Neural progenitor cell (in vitro differentiated cells): ENCODE measurements at regions not wholly inside any gene's neighbourhood (a gene's known extent, or its start where the extent isn't known, plus 50 kb on each side); places are given as distances from the start of the nearest gene placed in this dataset.

Experiments
- CTCF ChIP-seq: fragments of 200-600 bp; sonication (generic); IDR thresholded peaks from 2 replicates; pipeline ENCODE4 v1.5.1; 2017; ENCODE audit warnings: antibody characterized with exemption, mild to moderate bottlenecking
- EZH2 ChIP-seq: fragments of 200-600 bp; sonication (generic); IDR thresholded peaks from 2 replicates; pipeline ENCODE4 v1.6.1; 2017; ENCODE audit warnings: antibody characterized with exemption, mild to moderate bottlenecking, moderate library complexity
- EZH2phosphoT487 ChIP-seq: fragments of 200-600 bp; sonication (generic); IDR thresholded peaks from 2 replicates; pipeline ENCODE4 v1.6.1; 2017; ENCODE audit warnings: antibody characterized with exemption

DNA sequence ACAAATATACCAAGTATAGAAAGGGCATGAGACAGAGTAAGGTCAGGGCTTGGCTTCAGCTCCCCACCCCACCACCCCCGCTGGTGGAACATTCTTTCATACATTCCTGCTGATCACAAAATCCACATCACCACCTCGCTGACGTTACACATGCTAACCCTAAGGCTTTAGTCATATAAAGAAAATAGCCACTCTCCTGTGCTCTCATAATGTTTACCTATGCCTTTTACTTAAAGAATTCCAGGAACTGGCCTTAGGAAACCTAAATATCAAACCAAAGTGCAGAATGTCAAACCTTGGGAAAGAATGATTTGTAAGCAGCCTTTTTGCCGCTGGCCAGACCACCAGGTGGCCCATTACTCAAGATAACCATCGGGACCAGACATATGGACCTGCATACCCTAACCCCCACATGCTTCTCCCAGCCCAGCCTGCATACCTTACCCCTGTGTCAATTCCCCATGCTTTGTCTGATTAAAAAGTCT is 136.3 kb upstream of the SLC39A10 start:
- TF ChIP-seq CTCF (no peak), EZH2phosphoT487 (no peak), EZH2 (no peak)
